NCI-H128 (cell line): ENCODE measurements at regions not wholly inside any gene's neighbourhood (a gene's known extent, or its start where the extent isn't known, plus 50 kb on each side); places are given as distances from the start of the nearest gene placed in this dataset.

Source experiments
- DNase-seq: peaks from one replicate; lab custom pipeline; 2025; ENCODE audit not compliant: unreplicated experiment; lab: John Stamatoyannopoulos, UW

DNA sequence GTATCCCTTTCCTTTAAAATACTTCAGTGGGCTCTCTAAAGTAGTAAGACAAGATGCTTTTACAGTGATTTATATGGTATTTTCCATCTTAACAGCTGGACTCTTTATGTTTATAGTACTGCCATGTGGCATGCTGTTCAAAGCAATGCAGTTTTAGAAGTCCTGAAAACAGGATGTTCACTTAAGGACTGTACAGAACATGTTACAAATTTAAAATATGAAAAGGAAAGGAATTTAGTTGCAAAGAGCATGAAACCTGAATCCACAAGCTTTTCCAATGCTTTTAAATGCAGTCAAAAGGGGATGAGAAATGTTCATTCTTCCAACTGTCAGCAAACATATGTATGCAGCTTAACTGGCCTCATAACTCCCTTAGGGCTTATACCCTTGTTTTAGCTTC is 580.2 kb downstream of the EFNA5 start:
- DNase-seq, result no peak

GRCh38 chr5:107088907-107089306 is 581.8 kb downstream of the EFNA5 start:
- DNase-seq, result no peak

DNA sequence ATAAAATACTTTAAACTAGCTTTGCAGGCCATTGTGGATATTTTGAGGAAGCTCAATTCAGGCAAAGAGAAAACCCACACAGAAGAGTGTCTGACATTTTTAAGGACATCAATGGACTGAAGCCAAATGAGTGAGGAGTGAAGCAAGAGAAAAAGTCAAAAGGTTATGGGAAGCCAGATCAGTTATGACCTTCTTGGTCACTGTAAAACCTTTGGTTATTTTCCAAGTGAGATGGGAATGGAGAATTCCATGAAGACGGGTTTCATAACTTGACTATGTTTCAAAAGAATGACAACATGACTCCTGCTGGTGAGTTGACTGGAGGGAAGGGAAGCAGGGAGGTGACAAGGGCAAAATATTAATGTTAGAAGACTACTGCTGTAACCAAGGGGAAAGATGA is 585.2 kb downstream of the EFNA5 start:
- DNase-seq, result no peak

GRCh38 chr5:107074996-107075395 is 595.7 kb downstream of the EFNA5 start:
- no peak for DNase-seq

GRCh38 chr5:107072967-107073366 is 597.8 kb downstream of the EFNA5 start:
- DNase-seq, result no peak

- no peak for DNase-seq
Observed at GRCh38 chr5:107072440-107072839, 598.3 kb downstream of the EFNA5 start.

- DNase-seq, result no peak
Observed at GRCh38 chr5:107068782-107069181, 602.0 kb downstream of the EFNA5 start.

GRCh38 chr5:107067395-107067794 is 603.3 kb downstream of the EFNA5 start:
- no peak for DNase-seq

GRCh38 chr5:107063511-107063910 is 607.2 kb downstream of the EFNA5 start:
- DNase-seq, result no peak

GRCh38 chr5:107058803-107059202 is 611.9 kb downstream of the EFNA5 start:
- peak; percentile 27 for DNase-seq

DNA sequence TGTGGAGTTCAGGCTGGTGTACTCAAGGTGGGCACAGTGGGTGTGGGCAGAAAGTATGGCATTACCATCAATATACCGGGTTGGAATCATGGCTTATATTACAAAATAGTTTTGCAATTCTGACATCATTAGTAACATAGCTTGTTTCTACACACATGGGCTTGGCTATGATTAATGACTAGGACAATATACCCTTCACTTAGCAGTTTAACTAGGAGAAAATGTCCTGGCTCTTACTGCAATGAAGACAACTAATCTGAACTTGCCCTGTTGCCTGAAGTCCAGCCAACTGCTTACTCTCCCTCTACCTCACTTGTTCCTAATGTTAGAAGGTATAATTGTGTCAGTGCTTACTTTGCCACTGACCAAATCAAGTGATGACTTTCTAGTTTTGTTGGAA is 612.5 kb downstream of the EFNA5 start:
- no peak for DNase-seq

DNA sequence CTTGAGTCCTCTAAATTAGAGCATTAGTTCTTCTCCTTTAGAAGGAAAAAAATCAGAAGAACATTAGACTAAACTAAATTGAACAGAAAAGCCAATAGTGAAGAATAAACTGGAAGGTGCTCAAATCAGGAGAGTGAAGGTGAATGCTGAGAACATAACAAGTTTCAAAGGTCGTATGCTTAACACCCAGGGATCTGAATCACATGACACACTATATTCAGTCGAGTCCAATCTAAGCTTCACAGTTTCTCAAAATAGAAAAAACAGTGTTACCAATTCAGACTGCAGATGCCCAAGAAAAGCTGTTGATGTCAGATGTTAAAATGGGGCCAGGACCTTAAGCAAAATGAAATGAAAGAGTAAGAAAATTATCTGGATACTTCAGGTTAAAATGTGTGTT is 614.5 kb downstream of the EFNA5 start:
- DNase-seq, result no peak

DNA sequence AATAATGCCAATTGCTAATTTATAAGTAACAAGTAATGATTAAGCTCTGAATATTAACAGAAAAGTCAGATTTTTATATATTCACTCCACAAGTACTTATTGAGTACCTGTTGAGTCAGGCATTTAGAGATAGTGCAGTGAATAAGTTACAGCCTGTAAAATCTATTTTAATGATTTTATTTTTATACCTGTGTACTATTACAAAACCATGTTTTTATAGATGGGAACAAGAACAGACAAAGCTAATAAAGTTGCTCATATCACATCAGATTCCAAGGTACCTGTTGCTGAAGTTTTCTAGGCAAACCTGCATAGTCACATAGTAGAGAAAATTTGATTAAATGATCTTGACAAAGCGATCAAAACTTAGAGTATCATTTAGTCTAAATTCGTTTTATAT is 623.7 kb downstream of the EFNA5 start:
- no peak for DNase-seq

GRCh38 chr5:107043665-107044064 is 627.1 kb downstream of the EFNA5 start:
- no peak for DNase-seq

DNA sequence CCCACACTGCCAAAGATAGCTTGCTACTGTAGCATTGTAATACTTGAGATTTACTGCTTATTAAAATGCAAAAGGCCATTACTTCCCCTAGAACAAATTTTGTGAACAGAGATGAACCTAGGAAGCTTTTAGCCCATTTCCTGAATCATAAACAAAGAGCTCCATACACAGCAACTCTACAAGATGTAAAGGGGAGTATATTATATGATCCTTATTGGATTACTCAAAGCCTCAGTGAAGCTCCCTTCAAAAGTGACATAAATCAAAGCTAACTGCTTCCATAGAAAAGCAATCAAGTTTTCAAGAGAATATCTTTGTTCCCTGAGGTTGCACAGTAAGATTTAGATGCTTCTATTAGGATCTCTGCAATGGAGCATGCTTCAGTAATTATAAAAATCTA is 629.8 kb downstream of the EFNA5 start:
- DNase-seq, result no peak

GRCh38 chr5:107032629-107033028 is 638.1 kb downstream of the EFNA5 start:
- no peak for DNase-seq

DNA sequence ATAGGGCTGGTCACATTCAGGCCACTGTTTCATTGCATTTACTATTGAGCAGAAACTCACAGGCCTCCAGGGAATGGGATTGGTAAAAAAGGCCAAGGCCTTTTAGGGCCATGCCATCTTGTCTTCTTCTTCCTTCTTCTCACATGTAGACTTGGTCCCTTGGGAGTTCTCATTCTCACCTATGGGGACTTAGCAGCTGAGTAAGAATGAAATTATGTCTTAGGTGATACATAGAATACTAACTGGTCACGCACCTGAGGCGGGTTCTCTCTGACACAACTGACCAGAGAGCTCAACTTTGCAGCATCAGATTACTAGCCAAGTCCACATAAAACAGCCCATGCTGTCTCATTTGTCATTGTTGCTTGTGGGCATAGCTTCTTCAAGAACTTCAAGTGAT is 641.8 kb downstream of the EFNA5 start:
- DNase-seq, result no peak

DNA sequence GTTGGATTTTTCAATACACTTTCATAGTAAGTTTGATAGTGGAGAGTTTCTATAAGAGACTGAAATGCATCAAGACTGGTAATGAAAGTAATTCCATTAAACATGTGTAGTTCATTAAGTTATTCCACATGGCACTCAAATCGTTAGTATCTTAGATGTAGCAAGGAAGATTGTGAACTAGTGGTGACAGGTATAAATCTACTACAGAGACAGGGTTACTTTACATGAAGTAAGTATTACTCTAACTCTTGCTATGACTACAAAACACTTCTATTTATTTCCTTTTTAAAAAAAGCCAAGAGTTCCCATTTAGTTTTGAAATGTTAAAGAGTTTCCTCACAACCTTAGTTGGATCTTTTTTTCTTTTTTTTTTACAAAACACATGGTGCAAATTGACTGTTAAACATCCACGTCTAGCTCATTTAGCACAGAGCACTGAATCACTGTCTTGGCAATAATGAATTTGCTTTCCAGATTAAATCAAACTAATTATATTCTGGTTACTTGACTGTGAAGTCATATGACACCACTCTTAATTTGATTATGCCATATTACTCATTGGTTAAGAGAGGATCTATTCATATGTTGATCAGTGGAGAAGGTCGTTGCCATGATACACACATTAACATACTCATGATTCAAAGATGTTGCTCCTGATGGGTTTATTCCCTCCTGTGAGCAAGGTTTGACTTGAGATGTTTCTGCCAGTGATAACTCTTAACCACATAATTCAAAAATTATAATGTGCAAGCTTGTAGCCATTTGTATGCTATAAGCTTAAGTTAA is 644.8 kb downstream of the EFNA5 start:
- DNase-seq, result no peak

DNA sequence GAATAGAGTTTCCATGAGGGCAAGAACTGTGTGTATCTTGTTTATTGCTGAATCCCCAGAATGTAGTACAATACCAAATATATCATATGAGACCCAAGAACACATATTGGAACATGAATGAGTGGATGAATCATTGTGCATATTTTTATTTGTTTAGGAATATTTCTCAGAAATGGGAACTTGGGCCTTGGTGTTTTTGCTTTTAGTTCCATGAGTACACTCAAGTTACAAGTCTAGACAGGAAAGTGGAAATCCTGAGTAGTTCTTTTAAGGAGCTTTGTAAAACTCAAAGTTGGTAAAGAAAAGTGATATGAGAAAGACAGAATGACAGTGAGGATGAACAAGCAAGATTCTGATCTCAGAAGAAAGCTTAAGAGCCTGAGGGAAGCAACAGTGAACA is 647.0 kb downstream of the EFNA5 start:
- DNase-seq, result no peak

DNA sequence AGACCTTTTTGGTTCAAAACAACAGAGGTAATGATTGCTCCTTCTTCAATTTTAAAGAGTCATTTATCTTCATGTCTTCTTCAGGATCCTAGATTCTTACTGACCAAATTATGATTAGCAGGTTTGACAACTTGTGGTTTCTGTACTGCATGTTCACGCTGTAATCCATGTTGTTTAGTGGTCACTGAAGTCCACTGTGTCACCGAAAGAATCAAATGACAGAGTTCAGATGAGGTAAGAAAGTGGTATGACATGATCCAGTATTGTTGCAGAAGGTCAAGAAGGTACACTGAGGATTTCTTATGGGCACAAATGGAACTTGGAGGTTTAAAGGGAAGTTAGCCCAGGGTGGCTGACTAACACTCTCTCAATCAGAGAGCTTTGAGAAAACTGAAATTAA is 649.2 kb downstream of the EFNA5 start:
- DNase-seq, result no peak

GRCh38 chr5:107020626-107021025 is 650.1 kb downstream of the EFNA5 start:
- no peak for DNase-seq

GRCh38 chr5:107017616-107018015 is 653.1 kb downstream of the EFNA5 start:
- DNase-seq, result no peak

GRCh38 chr5:107012371-107012770 is 658.4 kb downstream of the EFNA5 start:
- DNase-seq, result no peak
